ENCODE measurements at regions not wholly inside any gene's neighbourhood (a gene's known extent, or its start where the extent isn't known, plus 50 kb on each side); places are given as distances from the start of the nearest gene placed in this dataset.
A peak's percentile ranks its signal among the peaks of the same experiment; 100 is the strongest.

GRCh38 chr18:46302528-46303485, 198.6 kb downstream of the HAUS1 start:
- no peaks in the 10 kb centered on the region for H3K4me1 ChIP-seq
- no peaks in the 10 kb centered on the region for H3K9me3 ChIP-seq
- peak in 1 of 3 donors; percentile 23 for DNase-seq
- no peaks in the 10 kb centered on the region for H3K27me3 ChIP-seq
- H3K27ac ChIP-seq: no peak overlapping the region
- H3K36me3 ChIP-seq: no peaks in the 10 kb centered on the region
- no peak overlapping the region for H3K4me3 ChIP-seq
- TF ChIP-seq CTCF (IDR thresholded peaks at IDR 0.05) (no peak), POLR2A (IDR thresholded peaks at IDR 0.05) (no peak)

- H3K27ac ChIP-seq: no peak overlapping the region
- no peaks in the 10 kb centered on the region for H3K9me3 ChIP-seq
- TF ChIP-seq POLR2A (IDR thresholded peaks at IDR 0.05): no peak
- no peak for TF ChIP-seq CTCF (IDR thresholded peaks at IDR 0.05)
- no peak overlapping the region for H3K4me3 ChIP-seq
- no peaks in the 10 kb centered on the region for H3K4me1 ChIP-seq
- H3K27me3 ChIP-seq: no peaks in the 10 kb centered on the region
- no peaks in the 10 kb centered on the region for H3K36me3 ChIP-seq
- no peak for DNase-seq
Measured at GRCh38 chr18:46310258-46310657, 206.1 kb downstream of the HAUS1 start.

GRCh38 chr18:46310675-46311345, 206.6 kb downstream of the HAUS1 start:
- no peak for DNase-seq
- Histone ChIP-seq H3K4me3 (no peak overlapping the region), H3K4me1 (no peaks in the 10 kb centered on the region), H3K27ac (no peak overlapping the region), H3K9me3 (no peaks in the 10 kb centered on the region), H3K27me3 (no peaks in the 10 kb centered on the region), H3K36me3 (no peaks in the 10 kb centered on the region)
- TF ChIP-seq CTCF (IDR thresholded peaks at IDR 0.05) (no peak), POLR2A (IDR thresholded peaks at IDR 0.05) (no peak)

GRCh38 chr18:46311491-46311890, 207.3 kb downstream of the HAUS1 start:
- DNase-seq: no peak
- H3K27ac ChIP-seq: no peak overlapping the region
- H3K4me1 ChIP-seq: no peaks in the 10 kb centered on the region
- H3K36me3 ChIP-seq: no peaks in the 10 kb centered on the region
- no peak overlapping the region for H3K4me3 ChIP-seq
- TF ChIP-seq CTCF (IDR thresholded peaks at IDR 0.05) (no peak), POLR2A (IDR thresholded peaks at IDR 0.05) (no peak)
- H3K27me3 ChIP-seq: no peaks in the 10 kb centered on the region
- no peaks in the 10 kb centered on the region for H3K9me3 ChIP-seq

GRCh38 chr18:46312221-46312620, 208.0 kb downstream of the HAUS1 start:
- no peaks in the 10 kb centered on the region for H3K36me3 ChIP-seq
- no peak for DNase-seq
- no peak overlapping the region for H3K4me3 ChIP-seq
- H3K27me3 ChIP-seq: no peaks in the 10 kb centered on the region
- no peaks in the 10 kb centered on the region for H3K4me1 ChIP-seq
- no peak overlapping the region for H3K27ac ChIP-seq
- no peaks in the 10 kb centered on the region for H3K9me3 ChIP-seq
- no peak for TF ChIP-seq CTCF (IDR thresholded peaks at IDR 0.05)
- no peak for TF ChIP-seq POLR2A (IDR thresholded peaks at IDR 0.05)

Data from Peyer's patch (tissue), 4 donors.